GM12874 (cell line): ENCODE measurements at regions not wholly inside any gene's neighbourhood (a gene's known extent, or its start where the extent isn't known, plus 50 kb on each side); places are given as distances from the start of the nearest gene placed in this dataset.

ENCODE experiments used
- TF ChIP-seq, protein P1 (sequence below): IDR thresholded peaks from 2 replicates; pipeline ENCODE4 v1.5.1; 2011; ENCODE audit warnings: low read depth, mild to moderate bottlenecking, control low read depth, low read length, moderate library complexity; ENCODE audit not compliant: insufficient read depth

DNA sequence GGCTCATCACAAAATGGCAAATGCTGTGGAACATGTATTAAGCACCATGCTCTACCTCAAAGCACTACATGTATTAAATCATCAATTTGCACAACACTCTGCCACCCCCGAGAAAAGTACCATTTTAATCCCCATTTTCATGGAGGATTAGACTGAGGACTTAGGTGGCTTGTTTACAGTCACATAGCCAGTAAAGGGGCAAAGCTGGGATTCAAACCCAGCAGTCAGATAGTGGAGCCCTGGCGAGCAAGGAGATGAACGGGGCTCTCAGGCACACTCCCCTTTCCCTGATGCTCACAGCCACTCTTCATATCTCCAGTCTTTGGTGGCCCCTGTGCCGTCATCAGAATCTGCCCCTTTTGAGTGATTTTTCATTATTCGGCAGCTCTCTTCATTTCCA lies 262.9 kb downstream of the DIRAS2 start:
- TF ChIP-seq, protein P1, sequence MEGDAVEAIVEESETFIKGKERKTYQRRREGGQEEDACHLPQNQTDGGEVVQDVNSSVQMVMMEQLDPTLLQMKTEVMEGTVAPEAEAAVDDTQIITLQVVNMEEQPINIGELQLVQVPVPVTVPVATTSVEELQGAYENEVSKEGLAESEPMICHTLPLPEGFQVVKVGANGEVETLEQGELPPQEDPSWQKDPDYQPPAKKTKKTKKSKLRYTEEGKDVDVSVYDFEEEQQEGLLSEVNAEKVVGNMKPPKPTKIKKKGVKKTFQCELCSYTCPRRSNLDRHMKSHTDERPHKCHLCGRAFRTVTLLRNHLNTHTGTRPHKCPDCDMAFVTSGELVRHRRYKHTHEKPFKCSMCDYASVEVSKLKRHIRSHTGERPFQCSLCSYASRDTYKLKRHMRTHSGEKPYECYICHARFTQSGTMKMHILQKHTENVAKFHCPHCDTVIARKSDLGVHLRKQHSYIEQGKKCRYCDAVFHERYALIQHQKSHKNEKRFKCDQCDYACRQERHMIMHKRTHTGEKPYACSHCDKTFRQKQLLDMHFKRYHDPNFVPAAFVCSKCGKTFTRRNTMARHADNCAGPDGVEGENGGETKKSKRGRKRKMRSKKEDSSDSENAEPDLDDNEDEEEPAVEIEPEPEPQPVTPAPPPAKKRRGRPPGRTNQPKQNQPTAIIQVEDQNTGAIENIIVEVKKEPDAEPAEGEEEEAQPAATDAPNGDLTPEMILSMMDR, result no peak

DNA sequence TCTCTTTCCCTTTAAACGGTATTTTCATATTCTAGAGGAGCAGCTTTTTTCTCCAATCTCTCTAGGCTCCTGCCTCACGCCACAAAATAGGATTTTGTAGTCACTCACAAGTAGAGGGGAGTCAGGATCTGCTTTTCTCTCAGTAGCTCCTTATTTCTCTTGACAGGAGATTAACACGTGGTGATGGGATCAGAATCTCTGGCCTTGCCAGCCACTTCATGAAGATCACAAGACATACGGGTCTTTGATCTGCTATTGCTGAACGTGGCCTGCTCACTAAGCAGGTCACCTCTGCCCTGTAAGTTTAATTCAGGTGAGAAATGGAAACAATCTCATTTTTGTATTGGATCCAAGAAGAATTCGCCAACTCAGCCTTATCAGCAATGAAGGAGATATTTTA lies 257.5 kb downstream of the DIRAS2 start:
- TF ChIP-seq, protein P1, result no peak

DNA sequence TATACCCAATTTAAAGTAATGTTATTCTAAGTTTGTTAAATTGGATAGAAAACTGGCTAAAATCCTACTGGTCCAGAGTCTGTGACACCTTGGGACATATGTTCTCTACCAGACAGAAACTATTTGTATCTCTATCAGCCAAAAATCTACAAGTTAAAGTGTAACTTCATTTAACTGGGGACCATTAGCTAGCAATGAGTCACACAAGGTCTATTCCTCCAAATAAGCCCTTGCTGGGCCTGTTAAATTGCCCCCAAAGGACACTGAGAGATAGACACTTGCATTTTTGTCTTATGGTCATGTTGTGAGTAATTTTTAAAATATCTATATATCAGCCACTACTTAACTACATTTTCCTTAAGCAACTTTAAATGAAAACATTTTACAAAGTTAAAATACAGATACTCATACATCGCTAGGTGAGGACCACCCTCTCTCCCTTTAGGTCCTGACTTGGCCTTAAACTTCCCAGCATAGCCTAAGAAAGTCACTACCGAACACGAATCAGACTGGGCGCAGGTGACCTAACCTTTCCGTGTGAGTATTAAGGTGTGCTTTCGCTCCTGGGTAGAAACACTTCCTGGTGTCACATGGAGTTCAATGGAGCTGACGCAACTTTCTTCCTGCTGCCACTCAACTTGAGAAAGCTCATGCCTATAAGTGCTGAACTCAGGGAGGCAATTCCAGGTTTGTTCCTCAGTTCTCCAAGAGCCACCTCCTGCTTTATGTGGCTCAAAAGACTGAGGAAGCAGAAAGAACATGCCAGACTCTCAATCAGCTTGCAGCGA lies 249.1 kb downstream of the DIRAS2 start:
- TF ChIP-seq, protein P1, result no peak

DNA sequence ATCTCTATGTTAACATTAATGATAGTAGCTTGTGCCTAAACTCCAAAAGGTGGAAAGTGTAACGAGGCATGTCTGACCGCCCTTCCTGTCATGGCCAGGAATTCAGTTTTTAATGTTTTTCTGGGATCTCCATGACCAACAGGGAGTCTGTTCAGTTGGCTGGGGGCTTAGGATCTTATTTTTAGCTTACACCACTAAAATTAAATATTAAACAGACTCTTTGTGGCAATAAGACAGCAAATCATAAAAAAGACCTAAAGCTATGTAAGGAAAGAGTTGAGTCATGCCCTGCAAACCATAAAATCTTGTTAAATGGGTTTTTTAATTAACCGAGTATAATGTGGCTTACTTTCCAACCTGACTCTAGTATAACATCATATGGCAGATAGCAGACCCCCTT lies 247.8 kb downstream of the DIRAS2 start:
- TF ChIP-seq, protein P1, result no peak

DNA sequence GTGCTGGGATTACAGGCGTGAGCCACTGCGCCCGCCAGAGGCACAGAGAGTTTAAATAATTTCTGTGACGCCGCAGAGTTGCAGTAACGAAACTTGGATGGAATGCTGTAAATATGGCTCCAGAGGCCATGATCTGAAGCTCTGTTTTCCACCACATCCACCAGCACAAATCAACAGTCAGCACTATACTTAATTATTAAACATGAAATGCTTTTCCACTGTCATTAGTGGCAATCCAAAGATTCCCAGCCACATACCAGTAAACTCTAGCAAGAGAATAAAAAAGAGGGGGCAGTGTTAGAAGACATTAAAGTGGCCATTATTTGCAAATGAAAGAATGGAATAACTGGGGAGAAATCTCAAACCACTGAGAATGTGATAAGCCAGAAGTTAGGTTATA lies 242.5 kb downstream of the DIRAS2 start:
- TF ChIP-seq, protein P1, result no peak

DNA sequence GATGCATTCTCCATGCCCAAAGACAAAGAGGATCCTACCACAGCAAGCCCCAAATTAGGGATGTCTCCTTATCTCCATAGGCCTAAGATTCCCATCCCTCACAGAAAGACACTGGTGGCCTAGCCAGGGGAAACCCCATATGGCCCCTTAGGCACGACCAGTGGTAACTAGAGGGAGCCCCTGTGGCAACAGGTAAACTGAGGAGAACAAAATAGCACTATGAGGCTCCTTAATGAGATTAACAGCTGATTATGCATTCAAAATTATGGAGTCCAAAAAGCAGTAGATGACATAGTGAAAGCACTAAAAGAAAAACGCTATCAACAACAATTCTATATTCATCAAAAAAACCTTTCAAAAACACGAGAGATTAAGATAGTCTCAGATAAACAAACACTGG lies 234.0 kb downstream of the DIRAS2 start:
- TF ChIP-seq, protein P1, result no peak

DNA sequence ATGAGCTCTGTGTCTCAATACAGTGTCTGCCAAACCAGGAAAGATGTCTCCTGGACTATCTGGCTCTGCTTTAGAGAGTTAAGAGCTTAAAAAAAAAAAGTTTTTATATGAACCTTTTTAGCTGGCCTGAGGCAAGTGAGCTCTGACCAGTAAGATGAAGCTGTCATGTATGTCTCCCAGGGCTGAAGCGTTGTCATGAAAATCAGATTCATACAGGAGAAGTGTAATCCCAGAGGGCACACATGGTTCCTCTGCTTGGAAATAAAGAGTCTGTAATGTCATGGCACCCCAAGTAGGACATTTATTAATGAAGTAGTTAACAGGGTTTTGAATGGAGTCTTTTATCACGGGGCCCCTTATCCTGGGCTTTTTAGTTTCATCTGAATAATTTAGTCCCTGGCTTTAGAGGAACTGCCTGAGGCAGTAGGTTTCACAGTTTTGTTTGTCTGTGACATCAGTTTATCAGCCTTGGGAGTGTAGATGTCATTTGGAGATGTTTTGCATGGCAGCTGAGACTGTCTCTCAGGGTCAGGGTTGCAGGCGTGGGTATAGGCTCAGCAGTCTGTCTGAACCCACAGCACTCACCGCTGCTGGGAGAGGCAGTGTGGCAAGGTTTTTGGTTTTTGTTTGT lies 223.3 kb downstream of the DIRAS2 start:
- TF ChIP-seq, protein P1, result no peak
